WTC11 (cell line): ENCODE measurements at regions not wholly inside any gene's neighbourhood (a gene's known extent, or its start where the extent isn't known, plus 50 kb on each side); places are given as distances from the start of the nearest gene placed in this dataset.

Experiments
- ATAC-seq: fragments of 200-7000 bp; cut with Tn5 transposase; 2 replicates; pipeline ENCODE4 v1.10.0; 2021; ENCODE audit warnings: mild to moderate bottlenecking, moderate library complexity
- CTCF ChIA-PET: fragments of 300-600 bp; sonication (Branson Sonifier 250); formaldehyde crosslinking; loops from one replicate; lab custom pipeline; 2021; ENCODE audit warnings: antibody characterized with exemption; lab: Charles Lee
- POLR2A ChIA-PET: fragments of 350-600 bp; sonication (Branson Sonifier 250); formaldehyde crosslinking; loops from one replicate; lab custom pipeline; 2021; ENCODE audit warnings: antibody characterized with exemption; lab: Charles Lee
- DNase-seq: peaks from one replicate; pipeline ENCODE4 v3.0.0; 2021; ENCODE audit warnings: low spot score
- H3K27ac Mint-ChIP-seq: 2 replicates; pipeline ENCODE4 v1.8.0; 2021; ENCODE audit warnings: mixed read lengths
- H3K27me3 Mint-ChIP-seq: 2 replicates; pipeline ENCODE4 v1.8.0; 2021; ENCODE audit warnings: low read depth, mild to moderate bottlenecking, moderate library complexity, mixed read lengths
- H3K36me3 Mint-ChIP-seq: 2 replicates; pipeline ENCODE4 v1.8.0; 2021; ENCODE audit warnings: mixed read lengths
- H3K4me1 Mint-ChIP-seq: 2 replicates; pipeline ENCODE4 v1.8.0; 2022; ENCODE audit warnings: mixed read lengths
- H3K4me3 Mint-ChIP-seq: 2 replicates; pipeline ENCODE4 v1.8.0; 2021; ENCODE audit warnings: mild to moderate bottlenecking, moderate library complexity, mixed read lengths
- H3K9me3 Mint-ChIP-seq: 2 replicates; pipeline ENCODE4 v1.8.0; 2021; ENCODE audit warnings: mixed read lengths
- ARID4B ChIP-seq: sonication (generic); formaldehyde crosslinking; IDR thresholded peaks from 2 replicates; pipeline ENCODE4 v1.8.0; 2023; ENCODE audit warnings: missing genetic modification reagents, mild to moderate bottlenecking, borderline replicate concordance
- ATF3 ChIP-seq: sonication (generic); formaldehyde crosslinking; conservative IDR thresholded peaks from 2 replicates; pipeline ENCODE4 v1.8.1; 2022; ENCODE audit warnings: mild to moderate bottlenecking, missing genetic modification reagents
- GTF2I ChIP-seq: fragments of 250-450 bp; sonication (Bioruptor Pico); conservative IDR thresholded peaks from 2 replicates; pipeline ENCODE4 v1.4.0; 2021; ENCODE audit warnings: mild to moderate bottlenecking
- IRF2 ChIP-seq: sonication (generic); formaldehyde crosslinking; IDR thresholded peaks from 2 replicates; pipeline ENCODE4 v1.8.0; 2022; ENCODE audit warnings: low read depth, missing genetic modification reagents, borderline replicate concordance
- MYBL2 ChIP-seq: sonication (generic); formaldehyde crosslinking; IDR thresholded peaks from 2 replicates; pipeline ENCODE4 v1.8.1; 2023; ENCODE audit warnings: mild to moderate bottlenecking, moderate library complexity, missing genetic modification reagents
- PRRX2 ChIP-seq: fragments of 250-450 bp; sonication (Bioruptor Pico); IDR thresholded peaks from 2 replicates; pipeline ENCODE4 v1.8.0; 2021; ENCODE audit warnings: mild to moderate bottlenecking
- SMAD4 ChIP-seq: sonication (generic); formaldehyde crosslinking; IDR thresholded peaks from 2 replicates; pipeline ENCODE4 v1.8.0; 2022; ENCODE audit warnings: mild to moderate bottlenecking, missing genetic modification reagents
- TCF7 ChIP-seq: sonication (generic); formaldehyde crosslinking; IDR thresholded peaks from 2 replicates; pipeline ENCODE4 v1.8.0; 2022; ENCODE audit warnings: mild to moderate bottlenecking, low read depth, missing genetic modification reagents, moderate library complexity
- TEAD4 ChIP-seq: sonication (generic); formaldehyde crosslinking; IDR thresholded peaks from 2 replicates; pipeline ENCODE4 v1.8.0; 2022; ENCODE audit warnings: mild to moderate bottlenecking, missing genetic modification reagents
- ZNF219 ChIP-seq: sonication (generic); formaldehyde crosslinking; IDR thresholded peaks from 2 replicates; pipeline ENCODE4 v1.8.0; 2023; ENCODE audit warnings: missing genetic modification reagents, mild to moderate bottlenecking, borderline replicate concordance
- TF ChIP-seq, protein P1 (sequence below): sonication (generic); formaldehyde crosslinking; IDR thresholded peaks from 2 replicates; pipeline ENCODE4 v1.8.0; 2022; ENCODE audit warnings: mild to moderate bottlenecking, missing genetic modification reagents
- TF ChIP-seq, protein P2 (sequence below): sonication (generic); formaldehyde crosslinking; IDR thresholded peaks from 2 replicates; pipeline ENCODE4 v1.8.0; 2022; ENCODE audit warnings: mild to moderate bottlenecking, missing genetic modification reagents
- TF ChIP-seq, protein P3 (sequence below): fragments of 250-450 bp; sonication (Bioruptor Pico); IDR thresholded peaks from 2 replicates; pipeline ENCODE4 v2.1.2; 2022; ENCODE audit warnings: mild to moderate bottlenecking, moderate library complexity
- TF ChIP-seq, protein P4 (sequence below): sonication (generic); formaldehyde crosslinking; IDR thresholded peaks from 2 replicates; pipeline ENCODE4 v1.8.1; 2023; ENCODE audit warnings: mild to moderate bottlenecking, missing genetic modification reagents
- TF ChIP-seq, protein P5 (sequence below): fragments of 250-450 bp; sonication (Bioruptor Pico); IDR thresholded peaks from 2 replicates; pipeline ENCODE4 v1.9.0; 2021; ENCODE audit warnings: mild to moderate bottlenecking
- TF ChIP-seq, protein P6 (sequence below): fragments of 250-450 bp; sonication (Bioruptor Pico); IDR thresholded peaks from 2 replicates; pipeline ENCODE4 v1.8.0; 2021; ENCODE audit warnings: mild to moderate bottlenecking

DNA sequence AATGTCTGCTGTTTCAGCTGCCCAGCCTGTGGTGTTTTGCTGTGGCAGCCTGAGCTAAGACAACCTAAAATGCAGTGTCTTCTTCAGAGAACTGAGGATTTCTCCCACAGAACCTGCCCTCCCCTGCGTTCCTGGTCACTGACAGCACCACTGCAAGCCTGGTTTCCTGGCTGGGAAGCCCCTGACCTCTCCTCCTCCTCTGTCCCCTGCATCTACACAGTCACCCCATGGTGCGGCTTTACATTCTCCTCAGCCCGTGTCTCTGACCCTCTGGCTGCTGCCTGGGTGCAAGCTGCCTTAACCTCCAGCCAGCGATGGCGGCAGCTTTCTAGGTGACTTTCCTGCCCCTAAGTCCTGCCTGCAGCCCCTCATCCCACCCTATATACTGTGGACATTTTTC lies 337.3 kb upstream of the ZNF32 start:
- peaks cover 10% of the 10 kb centered on the region for H3K36me3 Mint-ChIP-seq
- DNase-seq (no peak), ATAC-seq (no peak)
- POLR2A ChIA-PET, result no interaction called here
- H3K4me1 Mint-ChIP-seq, result no peaks in the 10 kb centered on the region
- no peaks in the 10 kb centered on the region; the same call in 1 of the 2 replicates for H3K27me3 Mint-ChIP-seq
- H3K27ac Mint-ChIP-seq, result no peak overlapping the region
- H3K4me3 Mint-ChIP-seq, result no peak overlapping the region
- H3K9me3 Mint-ChIP-seq, result peaks cover 33% of the 10 kb centered on the region
- TF ChIP-seq, protein P1, sequence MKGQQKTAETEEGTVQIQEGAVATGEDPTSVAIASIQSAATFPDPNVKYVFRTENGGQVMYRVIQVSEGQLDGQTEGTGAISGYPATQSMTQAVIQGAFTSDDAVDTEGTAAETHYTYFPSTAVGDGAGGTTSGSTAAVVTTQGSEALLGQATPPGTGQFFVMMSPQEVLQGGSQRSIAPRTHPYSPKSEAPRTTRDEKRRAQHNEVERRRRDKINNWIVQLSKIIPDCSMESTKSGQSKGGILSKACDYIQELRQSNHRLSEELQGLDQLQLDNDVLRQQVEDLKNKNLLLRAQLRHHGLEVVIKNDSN (CRISPR knock-in tag), result no peak
- TF ChIP-seq ARID4B (CRISPR knock-in tag), result no peak
- TF ChIP-seq TCF7 (CRISPR knock-in tag), result no peak
- no peak for TF ChIP-seq IRF2 (CRISPR knock-in tag)
- TF ChIP-seq, protein P2, sequence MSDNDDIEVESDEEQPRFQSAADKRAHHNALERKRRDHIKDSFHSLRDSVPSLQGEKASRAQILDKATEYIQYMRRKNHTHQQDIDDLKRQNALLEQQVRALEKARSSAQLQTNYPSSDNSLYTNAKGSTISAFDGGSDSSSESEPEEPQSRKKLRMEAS (CRISPR knock-in tag), result no peak
- no peak for TF ChIP-seq ZNF219 (CRISPR knock-in tag)
- no peak for TF ChIP-seq MYBL2 (CRISPR knock-in tag)
- TF ChIP-seq, protein P3, sequence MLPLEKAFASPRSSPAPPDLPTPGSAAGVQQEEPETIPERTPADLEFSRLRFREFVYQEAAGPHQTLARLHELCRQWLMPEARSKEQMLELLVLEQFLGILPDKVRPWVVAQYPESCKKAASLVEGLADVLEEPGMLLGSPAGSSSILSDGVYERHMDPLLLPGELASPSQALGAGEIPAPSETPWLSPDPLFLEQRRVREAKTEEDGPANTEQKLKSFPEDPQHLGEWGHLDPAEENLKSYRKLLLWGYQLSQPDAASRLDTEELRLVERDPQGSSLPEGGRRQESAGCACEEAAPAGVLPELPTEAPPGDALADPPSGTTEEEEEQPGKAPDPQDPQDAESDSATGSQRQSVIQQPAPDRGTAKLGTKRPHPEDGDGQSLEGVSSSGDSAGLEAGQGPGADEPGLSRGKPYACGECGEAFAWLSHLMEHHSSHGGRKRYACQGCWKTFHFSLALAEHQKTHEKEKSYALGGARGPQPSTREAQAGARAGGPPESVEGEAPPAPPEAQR, result no peak
- no peak for TF ChIP-seq ATF3 (CRISPR knock-in tag)
- no peak for TF ChIP-seq GTF2I
- no peak for TF ChIP-seq PRRX2 (CRISPR knock-in tag)
- TF ChIP-seq, protein P4, sequence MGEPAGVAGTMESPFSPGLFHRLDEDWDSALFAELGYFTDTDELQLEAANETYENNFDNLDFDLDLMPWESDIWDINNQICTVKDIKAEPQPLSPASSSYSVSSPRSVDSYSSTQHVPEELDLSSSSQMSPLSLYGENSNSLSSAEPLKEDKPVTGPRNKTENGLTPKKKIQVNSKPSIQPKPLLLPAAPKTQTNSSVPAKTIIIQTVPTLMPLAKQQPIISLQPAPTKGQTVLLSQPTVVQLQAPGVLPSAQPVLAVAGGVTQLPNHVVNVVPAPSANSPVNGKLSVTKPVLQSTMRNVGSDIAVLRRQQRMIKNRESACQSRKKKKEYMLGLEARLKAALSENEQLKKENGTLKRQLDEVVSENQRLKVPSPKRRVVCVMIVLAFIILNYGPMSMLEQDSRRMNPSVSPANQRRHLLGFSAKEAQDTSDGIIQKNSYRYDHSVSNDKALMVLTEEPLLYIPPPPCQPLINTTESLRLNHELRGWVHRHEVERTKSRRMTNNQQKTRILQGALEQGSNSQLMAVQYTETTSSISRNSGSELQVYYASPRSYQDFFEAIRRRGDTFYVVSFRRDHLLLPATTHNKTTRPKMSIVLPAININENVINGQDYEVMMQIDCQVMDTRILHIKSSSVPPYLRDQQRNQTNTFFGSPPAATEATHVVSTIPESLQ (CRISPR knock-in tag), result no peak
- no peak for TF ChIP-seq TEAD4
- TF ChIP-seq, protein P5, sequence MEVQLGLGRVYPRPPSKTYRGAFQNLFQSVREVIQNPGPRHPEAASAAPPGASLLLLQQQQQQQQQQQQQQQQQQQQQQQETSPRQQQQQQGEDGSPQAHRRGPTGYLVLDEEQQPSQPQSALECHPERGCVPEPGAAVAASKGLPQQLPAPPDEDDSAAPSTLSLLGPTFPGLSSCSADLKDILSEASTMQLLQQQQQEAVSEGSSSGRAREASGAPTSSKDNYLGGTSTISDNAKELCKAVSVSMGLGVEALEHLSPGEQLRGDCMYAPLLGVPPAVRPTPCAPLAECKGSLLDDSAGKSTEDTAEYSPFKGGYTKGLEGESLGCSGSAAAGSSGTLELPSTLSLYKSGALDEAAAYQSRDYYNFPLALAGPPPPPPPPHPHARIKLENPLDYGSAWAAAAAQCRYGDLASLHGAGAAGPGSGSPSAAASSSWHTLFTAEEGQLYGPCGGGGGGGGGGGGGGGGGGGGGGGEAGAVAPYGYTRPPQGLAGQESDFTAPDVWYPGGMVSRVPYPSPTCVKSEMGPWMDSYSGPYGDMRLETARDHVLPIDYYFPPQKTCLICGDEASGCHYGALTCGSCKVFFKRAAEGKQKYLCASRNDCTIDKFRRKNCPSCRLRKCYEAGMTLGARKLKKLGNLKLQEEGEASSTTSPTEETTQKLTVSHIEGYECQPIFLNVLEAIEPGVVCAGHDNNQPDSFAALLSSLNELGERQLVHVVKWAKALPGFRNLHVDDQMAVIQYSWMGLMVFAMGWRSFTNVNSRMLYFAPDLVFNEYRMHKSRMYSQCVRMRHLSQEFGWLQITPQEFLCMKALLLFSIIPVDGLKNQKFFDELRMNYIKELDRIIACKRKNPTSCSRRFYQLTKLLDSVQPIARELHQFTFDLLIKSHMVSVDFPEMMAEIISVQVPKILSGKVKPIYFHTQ (CRISPR knock-in tag), result no peak
- TF ChIP-seq SMAD4 (CRISPR knock-in tag), result no peak
- TF ChIP-seq, protein P6, sequence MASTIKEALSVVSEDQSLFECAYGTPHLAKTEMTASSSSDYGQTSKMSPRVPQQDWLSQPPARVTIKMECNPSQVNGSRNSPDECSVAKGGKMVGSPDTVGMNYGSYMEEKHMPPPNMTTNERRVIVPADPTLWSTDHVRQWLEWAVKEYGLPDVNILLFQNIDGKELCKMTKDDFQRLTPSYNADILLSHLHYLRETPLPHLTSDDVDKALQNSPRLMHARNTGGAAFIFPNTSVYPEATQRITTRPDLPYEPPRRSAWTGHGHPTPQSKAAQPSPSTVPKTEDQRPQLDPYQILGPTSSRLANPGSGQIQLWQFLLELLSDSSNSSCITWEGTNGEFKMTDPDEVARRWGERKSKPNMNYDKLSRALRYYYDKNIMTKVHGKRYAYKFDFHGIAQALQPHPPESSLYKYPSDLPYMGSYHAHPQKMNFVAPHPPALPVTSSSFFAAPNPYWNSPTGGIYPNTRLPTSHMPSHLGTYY (CRISPR knock-in tag), result no peak
- CTCF ChIA-PET, result no interaction called here
